HL-60 (cell line): ENCODE measurements at regions not wholly inside any gene's neighbourhood (a gene's known extent, or its start where the extent isn't known, plus 50 kb on each side); places are given as distances from the start of the nearest gene placed in this dataset.

ENCODE experiments used
- CTCF ChIP-seq: IDR thresholded peaks from one replicate; pipeline ENCODE4 v1.5.1; 2011; ENCODE audit warnings: low read length, control low read depth, inconsistent platforms; ENCODE audit not compliant: insufficient read depth
- GABPA ChIP-seq: IDR thresholded peaks from 2 replicates; pipeline ENCODE4 v1.6.1; 2012; ENCODE audit warnings: low read depth
- POLR2AphosphoS5 ChIP-seq: IDR thresholded peaks from 2 replicates; pipeline ENCODE4 v1.6.1; 2012; ENCODE audit warnings: low read depth
- SPI1 ChIP-seq: IDR thresholded peaks from 2 replicates; pipeline ENCODE4 v1.6.1; 2012; ENCODE audit warnings: low read depth, mild to moderate bottlenecking, borderline replicate concordance

GRCh38 chr4:8731364-8731763 is 138.8 kb downstream of the CPZ start:
- TF ChIP-seq CTCF (no peak), POLR2AphosphoS5 (no peak), GABPA (no peak), SPI1 (no peak)
